ENCODE measurements at regions not wholly inside any gene's neighbourhood (a gene's known extent, or its start where the extent isn't known, plus 50 kb on each side); places are given as distances from the start of the nearest gene placed in this dataset.
"Not testable (repeated sequence)": the region's sequence is repeated elsewhere in the genome, so short reads cannot be mapped to it uniquely, and the experiment has no call there.

DNA sequence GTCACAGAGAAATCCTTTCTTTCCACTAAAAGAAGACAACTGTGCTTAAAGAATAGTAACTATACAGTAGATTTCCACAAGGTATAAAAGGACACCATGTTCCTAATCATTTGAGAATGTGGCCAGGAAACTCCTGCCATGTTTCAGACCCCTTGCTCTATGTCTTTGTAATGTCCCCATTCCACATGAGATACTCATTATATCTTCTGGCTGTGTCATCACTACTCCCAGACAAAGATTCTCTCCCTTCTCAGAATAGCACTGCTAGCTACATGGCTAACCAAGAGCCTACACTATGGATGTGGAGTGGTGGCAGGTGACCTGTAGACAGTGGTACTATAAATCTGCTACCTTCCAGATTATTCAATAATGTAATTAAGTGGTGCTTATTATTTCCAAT is 218.1 kb upstream of the MCHR2 start:
- H3K27me3 ChIP-seq (ENCODE audit: control insufficient read depth, insufficient read depth, low read length), result no peaks in the 10 kb centered on the region
- H3K4me1 ChIP-seq (ENCODE audit: control insufficient read depth, insufficient read depth, low read length), result no peaks in the 10 kb centered on the region
- no peak overlapping the region for H3K4me3 ChIP-seq (ENCODE audit: low read length)
- no peaks in the 10 kb centered on the region for H3K36me3 ChIP-seq (ENCODE audit: control insufficient read depth, insufficient read depth, low read length)
- H3K9me3 ChIP-seq (replicated peaks; ENCODE audit: control insufficient read depth, low read depth, low read length), result no peaks in the 10 kb centered on the region
- no peak for DNase-seq
- H3K27ac ChIP-seq (ENCODE audit: low read length), result no peak overlapping the region

DNA sequence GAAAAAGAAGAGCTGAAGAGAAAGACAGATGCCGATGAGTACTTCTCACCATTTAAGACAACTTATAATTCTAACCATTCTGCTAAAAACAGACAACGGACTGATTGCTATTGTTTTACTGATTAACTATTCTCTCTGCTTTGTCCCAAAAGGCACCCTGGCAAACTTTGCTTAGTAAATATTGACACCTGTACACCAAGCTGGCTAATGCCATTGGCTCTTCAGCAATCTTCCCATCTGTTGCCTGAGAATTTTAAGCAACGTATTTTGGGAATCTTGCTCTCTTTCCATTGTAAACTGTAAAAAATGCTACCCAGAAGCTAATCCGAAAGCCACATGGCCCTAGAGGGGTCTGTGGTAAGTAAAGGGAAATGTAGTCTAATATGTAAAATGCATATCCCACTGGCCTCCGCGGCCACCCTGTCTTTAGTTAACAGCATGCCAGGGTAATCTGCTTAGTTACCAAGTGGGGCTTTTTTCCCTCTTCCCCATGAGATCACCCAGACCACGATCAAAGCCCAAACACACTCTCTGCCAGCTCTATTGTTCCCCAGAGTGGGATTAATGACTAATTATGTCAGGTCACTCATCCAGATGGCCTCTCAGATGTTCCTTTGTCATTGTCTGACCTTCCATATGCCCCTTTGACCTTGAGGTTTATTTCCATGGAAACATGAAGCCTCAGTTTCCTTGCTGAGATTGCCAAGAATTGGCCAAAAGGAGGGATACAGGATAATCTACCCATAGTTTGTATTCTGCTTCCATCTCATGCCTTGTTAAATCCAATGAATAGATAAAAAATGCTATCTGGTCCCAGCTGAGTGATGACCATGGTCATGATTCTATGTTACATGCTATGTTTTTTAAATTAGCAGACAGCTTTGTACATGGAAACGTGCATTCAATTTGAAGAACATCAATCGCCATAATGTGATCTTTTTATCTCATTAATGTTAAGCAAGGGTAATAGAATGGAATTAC is 216.4 kb upstream of the MCHR2 start:
- WGBS (ENCODE audit: insufficient coverage), result 71% methylated on average over 2 of the region's 9 CpGs
- Histone ChIP-seq H3K9me3 (replicated peaks; ENCODE audit: control insufficient read depth, low read depth, low read length) (no peaks in the 10 kb centered on the region), H3K4me3 (ENCODE audit: low read length) (no peak overlapping the region), H3K27ac (ENCODE audit: low read length) (no peak overlapping the region), H3K27me3 (ENCODE audit: control insufficient read depth, insufficient read depth, low read length) (no peaks in the 10 kb centered on the region), H3K4me1 (ENCODE audit: control insufficient read depth, insufficient read depth, low read length) (no peaks in the 10 kb centered on the region), H3K36me3 (ENCODE audit: control insufficient read depth, insufficient read depth, low read length) (no peaks in the 10 kb centered on the region)
- no peak for DNase-seq

DNA sequence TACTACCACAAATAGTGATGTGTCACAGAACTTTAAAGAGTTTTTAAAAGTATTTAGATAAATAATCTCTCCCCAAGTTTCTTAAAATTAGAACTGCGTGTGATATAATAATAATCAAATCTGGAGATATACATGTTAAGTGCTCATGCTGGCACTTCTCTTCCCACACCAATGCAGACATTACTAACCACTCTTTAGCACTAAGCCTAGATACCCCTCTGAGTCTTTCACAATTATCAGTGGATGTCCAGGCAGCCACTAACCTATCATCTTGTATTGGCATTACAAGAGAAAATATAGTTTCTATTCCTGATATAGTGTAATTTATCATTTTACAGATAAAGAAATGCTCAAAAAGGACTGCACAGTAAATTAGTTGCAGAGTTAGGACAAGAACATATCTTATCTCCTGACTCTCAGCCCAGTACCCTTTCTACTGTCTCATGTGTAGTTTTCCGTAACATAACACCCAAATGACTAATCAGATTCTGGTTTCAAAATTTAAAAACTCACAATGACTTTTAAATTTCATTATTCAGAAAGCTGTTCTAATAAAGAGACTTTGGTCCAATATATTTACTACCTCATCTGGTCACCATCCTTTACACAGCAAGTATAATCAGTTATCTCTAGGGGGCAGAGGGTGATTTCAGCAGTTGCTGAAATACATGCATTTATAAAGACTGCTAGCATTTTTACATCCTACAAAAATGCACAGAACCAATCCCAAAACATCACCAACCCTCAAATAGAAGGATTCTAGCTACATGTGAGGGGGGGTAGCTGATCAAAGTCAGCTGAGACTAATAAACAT is 215.5 kb upstream of the MCHR2 start:
- WGBS (ENCODE audit: insufficient coverage), result no CpG with 5 or more reads among the region's 2 CpGs
- H3K27ac ChIP-seq (ENCODE audit: low read length), result no peak overlapping the region
- no peak overlapping the region for H3K4me3 ChIP-seq (ENCODE audit: low read length)
- H3K9me3 ChIP-seq (replicated peaks; ENCODE audit: control insufficient read depth, low read depth, low read length), result no peaks in the 10 kb centered on the region
- H3K4me1 ChIP-seq (ENCODE audit: control insufficient read depth, insufficient read depth, low read length), result no peaks in the 10 kb centered on the region
- H3K27me3 ChIP-seq (ENCODE audit: control insufficient read depth, insufficient read depth, low read length), result no peaks in the 10 kb centered on the region
- no peaks in the 10 kb centered on the region for H3K36me3 ChIP-seq (ENCODE audit: control insufficient read depth, insufficient read depth, low read length)
- no peak for DNase-seq

DNA sequence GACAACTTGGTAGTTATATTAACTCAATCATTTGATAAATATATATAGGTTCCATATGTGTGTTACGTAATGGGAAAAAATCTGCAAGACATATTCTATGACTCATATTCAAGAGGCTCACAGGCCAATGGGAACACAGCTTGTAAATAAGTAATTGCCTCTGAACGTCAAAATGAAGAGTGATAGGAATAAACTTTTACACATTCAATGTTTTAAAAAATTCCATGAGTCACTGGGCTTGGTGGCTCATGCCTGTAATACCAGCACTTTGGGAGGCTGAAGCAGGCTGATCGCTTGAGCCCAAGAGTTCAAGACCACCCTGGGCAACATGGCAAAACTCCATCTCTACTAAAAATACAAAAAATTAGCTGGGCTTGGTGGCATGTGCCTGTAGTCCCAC is 209.4 kb upstream of the MCHR2 start:
- Histone ChIP-seq H3K27ac (ENCODE audit: low read length) (no peak overlapping the region), H3K36me3 (ENCODE audit: control insufficient read depth, insufficient read depth, low read length) (no peaks in the 10 kb centered on the region), H3K4me1 (ENCODE audit: control insufficient read depth, insufficient read depth, low read length) (no peaks in the 10 kb centered on the region), H3K27me3 (ENCODE audit: control insufficient read depth, insufficient read depth, low read length) (no peaks in the 10 kb centered on the region), H3K9me3 (replicated peaks; ENCODE audit: control insufficient read depth, low read depth, low read length) (no peaks in the 10 kb centered on the region), H3K4me3 (ENCODE audit: low read length) (no peak overlapping the region)
- DNase-seq, result no peak
- no CpG with 5 or more reads among the region's 3 CpGs for WGBS (ENCODE audit: insufficient coverage)

DNA sequence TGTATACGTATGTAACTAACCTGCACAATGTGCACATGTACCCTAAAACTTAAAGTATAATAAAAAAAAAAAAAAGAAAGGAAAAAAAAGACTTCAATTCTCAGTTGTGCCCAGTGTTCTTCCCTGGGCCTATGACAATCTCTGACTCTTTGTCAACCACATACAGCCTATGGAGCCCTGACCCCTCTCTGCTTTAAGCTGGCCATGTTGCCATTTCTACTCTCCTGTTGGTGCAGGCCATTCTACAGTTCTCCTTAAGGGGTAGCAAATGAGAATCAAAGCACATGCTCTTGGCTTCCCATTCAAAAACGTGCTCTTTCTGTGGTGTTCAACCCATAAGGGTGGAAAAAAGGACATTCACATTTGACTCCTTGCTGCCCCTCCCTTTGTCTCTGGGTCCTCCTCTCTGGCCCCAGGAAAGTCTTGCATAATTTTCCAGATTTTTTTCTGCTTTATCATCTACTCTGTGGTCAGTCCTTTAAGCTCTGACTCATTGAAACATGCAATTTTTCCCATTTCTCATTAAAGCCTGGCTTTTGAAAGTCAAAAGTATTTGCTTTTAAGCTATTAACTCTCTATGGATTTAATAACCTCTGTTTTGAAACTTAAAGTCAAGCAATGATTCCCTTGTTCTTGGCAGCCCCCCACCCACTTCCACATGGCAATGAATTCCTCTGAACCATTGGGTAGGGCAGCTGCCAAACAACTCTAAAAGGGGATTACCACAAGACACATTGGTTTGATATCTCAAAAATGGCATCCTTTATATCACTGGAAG is 208.6 kb upstream of the MCHR2 start:
- Histone ChIP-seq H3K27ac (ENCODE audit: low read length) (no peak overlapping the region), H3K4me1 (ENCODE audit: control insufficient read depth, insufficient read depth, low read length) (no peaks in the 10 kb centered on the region), H3K27me3 (ENCODE audit: control insufficient read depth, insufficient read depth, low read length) (no peaks in the 10 kb centered on the region), H3K4me3 (ENCODE audit: low read length) (no peak overlapping the region), H3K9me3 (replicated peaks; ENCODE audit: control insufficient read depth, low read depth, low read length) (no peaks in the 10 kb centered on the region), H3K36me3 (ENCODE audit: control insufficient read depth, insufficient read depth, low read length) (no peaks in the 10 kb centered on the region)
- 50% methylated on average over 1 of the region's 2 CpGs for WGBS (ENCODE audit: insufficient coverage)
- DNase-seq, result no peak

GRCh38 chr6:100196214-100196982 is 202.4 kb upstream of the MCHR2 start:
- not testable (repeated sequence) for H3K9me3 ChIP-seq (replicated peaks; ENCODE audit: control insufficient read depth, low read depth, low read length); DNase-seq; H3K27me3 ChIP-seq (ENCODE audit: control insufficient read depth, insufficient read depth, low read length); H3K36me3 ChIP-seq (ENCODE audit: control insufficient read depth, insufficient read depth, low read length); H3K4me3 ChIP-seq (ENCODE audit: low read length); H3K27ac ChIP-seq (ENCODE audit: low read length); H3K4me1 ChIP-seq (ENCODE audit: control insufficient read depth, insufficient read depth, low read length)
- WGBS (ENCODE audit: insufficient coverage), result 93% methylated on average over 15 of the region's 37 CpGs

GRCh38 chr6:100195244-100195643 is 201.2 kb upstream of the MCHR2 start:
- H3K36me3 ChIP-seq (ENCODE audit: control insufficient read depth, insufficient read depth, low read length); H3K4me3 ChIP-seq (ENCODE audit: low read length); H3K4me1 ChIP-seq (ENCODE audit: control insufficient read depth, insufficient read depth, low read length); H3K27me3 ChIP-seq (ENCODE audit: control insufficient read depth, insufficient read depth, low read length); H3K9me3 ChIP-seq (replicated peaks; ENCODE audit: control insufficient read depth, low read depth, low read length); DNase-seq; H3K27ac ChIP-seq (ENCODE audit: low read length): not testable (repeated sequence)
- WGBS (ENCODE audit: insufficient coverage), result no CpG with 5 or more reads among the region's 2 CpGs

DNA sequence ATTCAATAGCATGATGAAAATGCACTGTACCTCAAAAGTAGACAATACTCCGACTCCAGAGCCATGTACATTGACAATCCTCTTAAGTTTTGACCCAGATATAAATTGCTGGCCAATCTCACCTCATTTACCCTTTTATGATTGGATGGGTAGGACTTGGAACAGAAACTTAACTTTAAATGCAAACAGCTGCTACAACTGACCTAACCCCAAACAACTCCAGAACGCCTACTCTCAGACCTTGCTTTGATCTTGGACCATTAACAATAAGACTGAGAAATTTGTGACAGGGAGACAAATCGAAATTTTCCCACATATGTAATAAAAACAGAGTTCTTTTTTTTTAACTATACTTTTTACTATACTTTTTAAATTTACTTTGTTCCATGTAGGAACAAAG is 200.5 kb upstream of the MCHR2 start:
- no peak for DNase-seq
- Histone ChIP-seq H3K4me1 (ENCODE audit: control insufficient read depth, insufficient read depth, low read length) (no peaks in the 10 kb centered on the region), H3K36me3 (ENCODE audit: control insufficient read depth, insufficient read depth, low read length) (no peaks in the 10 kb centered on the region), H3K4me3 (ENCODE audit: low read length) (no peak overlapping the region), H3K27ac (ENCODE audit: low read length) (no peak overlapping the region), H3K27me3 (ENCODE audit: control insufficient read depth, insufficient read depth, low read length) (no peaks in the 10 kb centered on the region), H3K9me3 (replicated peaks; ENCODE audit: control insufficient read depth, low read depth, low read length) (peaks cover 2% of the 10 kb centered on the region)
- WGBS (ENCODE audit: insufficient coverage), result no CpG with 5 or more reads among the region's 3 CpGs

GRCh38 chr6:100188754-100189153 is 194.7 kb upstream of the MCHR2 start:
- Histone ChIP-seq H3K27ac (ENCODE audit: low read length) (no peak overlapping the region), H3K36me3 (ENCODE audit: control insufficient read depth, insufficient read depth, low read length) (no peaks in the 10 kb centered on the region), H3K4me3 (ENCODE audit: low read length) (no peak overlapping the region), H3K4me1 (ENCODE audit: control insufficient read depth, insufficient read depth, low read length) (no peaks in the 10 kb centered on the region), H3K27me3 (ENCODE audit: control insufficient read depth, insufficient read depth, low read length) (no peaks in the 10 kb centered on the region), H3K9me3 (replicated peaks; ENCODE audit: control insufficient read depth, low read depth, low read length) (no peaks in the 10 kb centered on the region)
- 33% methylated on average over 1 of the region's 1 CpG for WGBS (ENCODE audit: insufficient coverage)
- no peak for DNase-seq

Measured in muscle of leg (tissue), 3 donors.